B cell (primary cell): ENCODE measurements at regions not wholly inside any gene's neighbourhood (a gene's known extent, or its start where the extent isn't known, plus 50 kb on each side); places are given as distances from the start of the nearest gene placed in this dataset.

ENCODE experiments used
- EZH2 ChIP-seq: IDR thresholded peaks from 2 replicates; pipeline ENCODE4 v1.6.1; 2012; ENCODE audit warnings: borderline replicate concordance, low read depth, mild to moderate bottlenecking, moderate library complexity, low read length; ENCODE audit not compliant: insufficient read depth, poor library complexity, severe bottlenecking
- TF ChIP-seq, protein P1 (sequence below): fragments of 200-600 bp; IDR thresholded peaks from one replicate; pipeline ENCODE4 v1.8.0; 2022; ENCODE audit warnings: antibody characterized with exemption, mild to moderate bottlenecking

DNA sequence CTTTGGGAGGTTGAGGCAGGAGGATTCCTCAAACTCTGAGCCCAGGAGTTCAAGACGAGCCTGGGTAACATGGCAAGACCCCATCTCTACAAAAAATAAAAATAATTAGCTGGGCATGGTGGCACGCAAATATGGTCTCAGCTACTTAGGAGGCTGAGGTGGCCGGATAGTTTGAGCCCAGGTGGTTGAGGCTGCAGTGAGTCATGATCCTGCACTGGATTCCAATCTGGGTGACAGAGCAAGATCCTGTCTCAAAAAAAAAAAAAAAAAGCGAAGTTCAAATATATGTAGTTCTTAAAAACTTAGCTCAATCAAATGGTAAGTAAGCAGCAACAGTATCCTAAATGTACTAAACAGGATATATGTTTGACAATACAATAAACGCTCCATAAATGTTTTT is 85.5 kb upstream of the SSTR1 start:
- TF ChIP-seq, protein P1, sequence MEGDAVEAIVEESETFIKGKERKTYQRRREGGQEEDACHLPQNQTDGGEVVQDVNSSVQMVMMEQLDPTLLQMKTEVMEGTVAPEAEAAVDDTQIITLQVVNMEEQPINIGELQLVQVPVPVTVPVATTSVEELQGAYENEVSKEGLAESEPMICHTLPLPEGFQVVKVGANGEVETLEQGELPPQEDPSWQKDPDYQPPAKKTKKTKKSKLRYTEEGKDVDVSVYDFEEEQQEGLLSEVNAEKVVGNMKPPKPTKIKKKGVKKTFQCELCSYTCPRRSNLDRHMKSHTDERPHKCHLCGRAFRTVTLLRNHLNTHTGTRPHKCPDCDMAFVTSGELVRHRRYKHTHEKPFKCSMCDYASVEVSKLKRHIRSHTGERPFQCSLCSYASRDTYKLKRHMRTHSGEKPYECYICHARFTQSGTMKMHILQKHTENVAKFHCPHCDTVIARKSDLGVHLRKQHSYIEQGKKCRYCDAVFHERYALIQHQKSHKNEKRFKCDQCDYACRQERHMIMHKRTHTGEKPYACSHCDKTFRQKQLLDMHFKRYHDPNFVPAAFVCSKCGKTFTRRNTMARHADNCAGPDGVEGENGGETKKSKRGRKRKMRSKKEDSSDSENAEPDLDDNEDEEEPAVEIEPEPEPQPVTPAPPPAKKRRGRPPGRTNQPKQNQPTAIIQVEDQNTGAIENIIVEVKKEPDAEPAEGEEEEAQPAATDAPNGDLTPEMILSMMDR: no peak
- TF ChIP-seq EZH2: no peak
